Uterus (tissue), 2 donors: ENCODE measurements at regions not wholly inside any gene's neighbourhood (a gene's known extent, or its start where the extent isn't known, plus 50 kb on each side); places are given as distances from the start of the nearest gene placed in this dataset.

Experiments
- CTCF ChIP-seq, 4 experiments: fragments of 200-600 bp in 2 of 4; fragments of 450-650 bp in 2 of 4; sonication (generic) in 2 of 4; IDR thresholded peaks; one replicate each; pipeline ENCODE4 v1.5.1; 2016 to 2019; ENCODE audit warnings: antibody characterized with exemption in 4 of 4, mild to moderate bottlenecking in 2 of 4, moderate library complexity in 1 of 4
- POLR2A ChIP-seq, 2 donors: fragments of 450-650 bp; IDR thresholded peaks; one replicate each; pipeline ENCODE4 v1.6.1; 2016; ENCODE audit warnings: antibody characterized with exemption in 2 of 2, mild to moderate bottlenecking in 1 of 2, moderate library complexity in 1 of 2

GRCh38 chr14:53772936-53773335 lies 183.7 kb downstream of the BMP4 start:
- TF ChIP-seq CTCF (IDR thresholded peaks at IDR 0.05) (no peak), POLR2A (IDR thresholded peaks at IDR 0.05) (no peak)
